ENCODE measurements at regions not wholly inside any gene's neighbourhood (a gene's known extent, or its start where the extent isn't known, plus 50 kb on each side); places are given as distances from the start of the nearest gene placed in this dataset.

- ChIA-PET POLR2A (no interaction called here), CTCF (interaction anchor here (0.7 kb wide), 1 partner anchor 17 kb away, joined by 4 read pairs; no protein-coding TSS in a partner anchor)
- no peak for TF ChIP-seq INSM2 (tag by site-specific recombination; IDR thresholded peaks at IDR 0.05)
- no peak for TF ChIP-seq PRDM1 (tag by site-specific recombination; IDR thresholded peaks at IDR 0.05)
- TF ChIP-seq, protein P1, sequence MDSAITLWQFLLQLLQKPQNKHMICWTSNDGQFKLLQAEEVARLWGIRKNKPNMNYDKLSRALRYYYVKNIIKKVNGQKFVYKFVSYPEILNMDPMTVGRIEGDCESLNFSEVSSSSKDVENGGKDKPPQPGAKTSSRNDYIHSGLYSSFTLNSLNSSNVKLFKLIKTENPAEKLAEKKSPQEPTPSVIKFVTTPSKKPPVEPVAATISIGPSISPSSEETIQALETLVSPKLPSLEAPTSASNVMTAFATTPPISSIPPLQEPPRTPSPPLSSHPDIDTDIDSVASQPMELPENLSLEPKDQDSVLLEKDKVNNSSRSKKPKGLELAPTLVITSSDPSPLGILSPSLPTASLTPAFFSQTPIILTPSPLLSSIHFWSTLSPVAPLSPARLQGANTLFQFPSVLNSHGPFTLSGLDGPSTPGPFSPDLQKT (IDR thresholded peaks at IDR 0.05; ENCODE audit: borderline replicate concordance, low read depth, low read length): no peak
- TF ChIP-seq WT1 (tag by site-specific recombination; IDR thresholded peaks at IDR 0.05): no peak
- no peak for TF ChIP-seq ZNF623 (tag by site-specific recombination; IDR thresholded peaks at IDR 0.05)
- TF ChIP-seq, protein P2, sequence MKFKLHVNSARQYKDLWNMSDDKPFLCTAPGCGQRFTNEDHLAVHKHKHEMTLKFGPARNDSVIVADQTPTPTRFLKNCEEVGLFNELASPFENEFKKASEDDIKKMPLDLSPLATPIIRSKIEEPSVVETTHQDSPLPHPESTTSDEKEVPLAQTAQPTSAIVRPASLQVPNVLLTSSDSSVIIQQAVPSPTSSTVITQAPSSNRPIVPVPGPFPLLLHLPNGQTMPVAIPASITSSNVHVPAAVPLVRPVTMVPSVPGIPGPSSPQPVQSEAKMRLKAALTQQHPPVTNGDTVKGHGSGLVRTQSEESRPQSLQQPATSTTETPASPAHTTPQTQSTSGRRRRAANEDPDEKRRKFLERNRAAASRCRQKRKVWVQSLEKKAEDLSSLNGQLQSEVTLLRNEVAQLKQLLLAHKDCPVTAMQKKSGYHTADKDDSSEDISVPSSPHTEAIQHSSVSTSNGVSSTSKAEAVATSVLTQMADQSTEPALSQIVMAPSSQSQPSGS (tag by site-specific recombination; IDR thresholded peaks at IDR 0.05; ENCODE audit: low read depth): no peak
- no peak for TF ChIP-seq MEIS1 (CRISPR knock-in tag; IDR thresholded peaks at IDR 0.05; ENCODE audit: borderline replicate concordance)
- no peak for TF ChIP-seq ZNF266 (tag by site-specific recombination; IDR thresholded peaks at IDR 0.05; ENCODE audit: low read depth)
- no peak for TF ChIP-seq KLF9 (tag by site-specific recombination; IDR thresholded peaks at IDR 0.05; ENCODE audit: low read depth)
- TF ChIP-seq ZNF23 (tag by site-specific recombination; IDR thresholded peaks at IDR 0.05; ENCODE audit: borderline replicate concordance): no peak
- TF ChIP-seq, protein P3, sequence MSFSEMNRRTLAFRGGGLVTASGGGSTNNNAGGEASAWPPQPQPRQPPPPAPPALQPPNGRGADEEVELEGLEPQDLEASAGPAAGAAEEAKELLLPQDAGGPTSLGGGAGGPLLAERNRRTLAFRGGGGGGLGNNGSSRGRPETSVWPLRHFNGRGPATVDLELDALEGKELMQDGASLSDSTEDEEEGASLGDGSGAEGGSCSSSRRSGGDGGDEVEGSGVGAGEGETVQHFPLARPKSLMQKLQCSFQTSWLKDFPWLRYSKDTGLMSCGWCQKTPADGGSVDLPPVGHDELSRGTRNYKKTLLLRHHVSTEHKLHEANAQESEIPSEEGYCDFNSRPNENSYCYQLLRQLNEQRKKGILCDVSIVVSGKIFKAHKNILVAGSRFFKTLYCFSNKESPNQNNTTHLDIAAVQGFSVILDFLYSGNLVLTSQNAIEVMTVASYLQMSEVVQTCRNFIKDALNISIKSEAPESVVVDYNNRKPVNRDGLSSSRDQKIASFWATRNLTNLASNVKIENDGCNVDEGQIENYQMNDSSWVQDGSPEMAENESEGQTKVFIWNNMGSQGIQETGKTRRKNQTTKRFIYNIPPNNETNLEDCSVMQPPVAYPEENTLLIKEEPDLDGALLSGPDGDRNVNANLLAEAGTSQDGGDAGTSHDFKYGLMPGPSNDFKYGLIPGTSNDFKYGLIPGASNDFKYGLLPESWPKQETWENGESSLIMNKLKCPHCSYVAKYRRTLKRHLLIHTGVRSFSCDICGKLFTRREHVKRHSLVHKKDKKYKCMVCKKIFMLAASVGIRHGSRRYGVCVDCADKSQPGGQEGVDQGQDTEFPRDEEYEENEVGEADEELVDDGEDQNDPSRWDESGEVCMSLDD (tag by site-specific recombination; IDR thresholded peaks at IDR 0.05): no peak
- no peak for TF ChIP-seq ZNF140 (tag by site-specific recombination; IDR thresholded peaks at IDR 0.05)
- TF ChIP-seq ZNF302 (tag by site-specific recombination; IDR thresholded peaks at IDR 0.05; ENCODE audit: low read depth): no peak
- TF ChIP-seq ZNF560 (tag by site-specific recombination; IDR thresholded peaks at IDR 0.05; ENCODE audit: borderline replicate concordance): no peak
- no peak for TF ChIP-seq ZNF48 (tag by site-specific recombination; IDR thresholded peaks at IDR 0.05)
- TF ChIP-seq ZNF677 (tag by site-specific recombination; IDR thresholded peaks at IDR 0.05): no peak
- TF ChIP-seq ZFP3 (tag by site-specific recombination; IDR thresholded peaks at IDR 0.05; ENCODE audit: low read depth): no peak
- no peak for TF ChIP-seq MZF1 (tag by site-specific recombination; IDR thresholded peaks at IDR 0.05; ENCODE audit: borderline replicate concordance)
- TF ChIP-seq ZNF184 (tag by site-specific recombination; IDR thresholded peaks at IDR 0.05): no peak
- TF ChIP-seq ZNF324 (tag by site-specific recombination; IDR thresholded peaks at IDR 0.05): no peak
- Histone ChIP-seq H3K36me3 (ENCODE audit: control insufficient read depth in 2 of 2, insufficient read depth in 1 of 2, low read length in 2 of 2) (no peaks in the 10 kb centered on the region), H3K9me3 (ENCODE audit: control insufficient read depth, insufficient read depth, low read depth, low read length) (no peaks in the 10 kb centered on the region), H3K4me1 (ENCODE audit: control insufficient read depth, insufficient read depth, low read length) (no peaks in the 10 kb centered on the region), H3K27ac (ENCODE audit: extremely low read depth, low read depth, low read length) (no peak overlapping the region), H3K4me3 (ENCODE audit: low read depth, low read length) (no peak overlapping the region)
Observed at GRCh38 chr7:11935905-11936304, 103.9 kb upstream of the THSD7A start.

DNA sequence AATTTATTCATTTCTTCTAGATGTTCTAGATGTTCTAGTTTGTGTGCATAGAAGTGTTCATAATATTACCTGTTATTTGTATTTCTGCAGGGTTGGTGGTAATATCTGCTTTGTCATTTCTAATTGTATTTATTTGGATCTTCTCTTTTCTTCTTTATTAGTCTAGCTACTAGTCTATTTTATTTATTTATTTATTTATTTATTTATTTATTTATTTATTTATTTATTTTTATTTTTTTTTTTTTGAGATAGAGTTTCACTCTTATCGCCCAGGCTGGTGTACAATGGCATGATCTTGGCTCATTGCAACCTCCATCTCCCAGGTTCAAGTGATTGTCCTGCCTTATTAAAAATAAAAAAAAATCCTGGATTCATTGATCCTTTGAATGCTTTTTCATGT is 114.8 kb upstream of the THSD7A start:
- no peaks in the 10 kb centered on the region for H3K4me1 ChIP-seq (ENCODE audit: control insufficient read depth, insufficient read depth, low read length)
- no peaks in the 10 kb centered on the region for H3K9me3 ChIP-seq (ENCODE audit: control insufficient read depth, insufficient read depth, low read depth, low read length)
- no peaks in the 10 kb centered on the region for H3K36me3 ChIP-seq (ENCODE audit: control insufficient read depth in 2 of 2, insufficient read depth in 1 of 2, low read length in 2 of 2)
- H3K4me3 ChIP-seq (ENCODE audit: low read depth, low read length): no peak overlapping the region
- no peak overlapping the region for H3K27ac ChIP-seq (ENCODE audit: extremely low read depth, low read depth, low read length)
- ChIA-PET CTCF (interaction anchor here (0.6 kb wide), 2 partner anchors 110 to 1124 kb away, joined by 3 to 4 read pairs; no protein-coding TSS in a partner anchor), POLR2A (no interaction called here)
- peak; percentile 92 for TF ChIP-seq ZNF394 (tag by site-specific recombination; IDR thresholded peaks at IDR 0.05; ENCODE audit: borderline replicate concordance)
- TF ChIP-seq ZNF664 (tag by site-specific recombination; IDR thresholded peaks at IDR 0.05): 0 out of 2 replicates have a peak, but pooled peaks have one; percentile 14
- TF ChIP-seq ZNF747 (tag by site-specific recombination; IDR thresholded peaks at IDR 0.05): no peak
- no peak for TF ChIP-seq YY2 (tag by site-specific recombination; IDR thresholded peaks at IDR 0.05)
- TF ChIP-seq ZNF555 (tag by site-specific recombination; conservative IDR thresholded peaks at IDR 0.05): peak; percentile 96
- no peak for TF ChIP-seq ZNF274 (IDR thresholded peaks at IDR 0.05; ENCODE audit: low read length)
- no peak for TF ChIP-seq ZNF274 (tag by site-specific recombination; IDR thresholded peaks at IDR 0.05; ENCODE audit: borderline replicate concordance)
- TF ChIP-seq, protein P4, sequence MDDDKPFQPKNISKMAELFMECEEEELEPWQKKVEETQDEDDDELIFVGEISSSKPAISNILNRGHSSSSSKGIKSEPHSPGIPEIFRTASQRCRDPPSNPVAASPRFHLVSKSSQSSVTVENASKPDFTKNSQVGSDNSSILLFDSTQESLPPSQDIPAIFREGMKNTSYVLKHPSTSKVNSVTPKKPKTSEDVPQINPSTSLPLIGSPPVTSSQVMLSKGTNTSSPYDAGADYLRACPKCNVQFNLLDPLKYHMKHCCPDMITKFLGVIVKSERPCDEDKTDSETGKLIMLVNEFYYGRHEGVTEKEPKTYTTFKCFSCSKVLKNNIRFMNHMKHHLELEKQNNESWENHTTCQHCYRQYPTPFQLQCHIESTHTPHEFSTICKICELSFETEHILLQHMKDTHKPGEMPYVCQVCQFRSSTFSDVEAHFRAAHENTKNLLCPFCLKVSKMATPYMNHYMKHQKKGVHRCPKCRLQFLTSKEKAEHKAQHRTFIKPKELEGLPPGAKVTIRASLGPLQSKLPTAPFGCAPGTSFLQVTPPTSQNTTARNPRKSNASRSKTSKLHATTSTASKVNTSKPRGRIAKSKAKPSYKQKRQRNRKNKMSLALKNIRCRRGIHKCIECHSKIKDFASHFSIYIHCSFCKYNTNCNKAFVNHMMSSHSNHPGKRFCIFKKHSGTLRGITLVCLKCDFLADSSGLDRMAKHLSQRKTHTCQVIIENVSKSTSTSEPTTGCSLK (tag by site-specific recombination; IDR thresholded peaks at IDR 0.05): no peak
- no peak for TF ChIP-seq ZNF677 (tag by site-specific recombination; IDR thresholded peaks at IDR 0.05)

All from HEK293 (cell line).